ENCODE measurements at regions not wholly inside any gene's neighbourhood (a gene's known extent, or its start where the extent isn't known, plus 50 kb on each side); places are given as distances from the start of the nearest gene placed in this dataset.
"Not testable (repeated sequence)": the region's sequence is repeated elsewhere in the genome, so short reads cannot be mapped to it uniquely, and the experiment has no call there.

- TF ChIP-seq GATA1 (IDR thresholded peaks at IDR 0.05; ENCODE audit: low read depth, low read length), result no peak
- TF ChIP-seq POLR2A (IDR thresholded peaks at IDR 0.05; ENCODE audit: low read length), result no peak
Measured at GRCh38 chr16:29198731-29199521, 207.6 kb downstream of the NPIPB11 start.

GRCh38 chr16:29198231-29198630, 208.3 kb downstream of the NPIPB11 start:
- no peak for DNase-seq
- TF ChIP-seq GATA1 (IDR thresholded peaks at IDR 0.05; ENCODE audit: low read depth, low read length) (no peak), POLR2A (IDR thresholded peaks at IDR 0.05; ENCODE audit: low read length) (no peak)

More at GRCh38 chr16:29198731-29199521, 207.6 kb downstream of the NPIPB11 start:
- DNase-seq, result no peak

GRCh38 chr16:29197494-29198100, 208.9 kb downstream of the NPIPB11 start:
- DNase-seq, result not testable (repeated sequence)

- not testable (repeated sequence) for DNase-seq
Measured at GRCh38 chr16:29196746-29197145, 209.8 kb downstream of the NPIPB11 start.

GRCh38 chr16:29195116-29195872, 210.4 kb downstream of the LAT start:
- not testable (repeated sequence) for DNase-seq

GRCh38 chr16:29194185-29194844, 209.5 kb downstream of the LAT start:
- DNase-seq, result not testable (repeated sequence)

GRCh38 chr16:29193634-29194033, 208.8 kb downstream of the LAT start:
- not testable (repeated sequence) for DNase-seq

GRCh38 chr16:29193248-29193574, 208.4 kb downstream of the LAT start:
- not testable (repeated sequence) for DNase-seq

GRCh38 chr16:29192329-29193247, 207.7 kb downstream of the LAT start:
- peak in 1 of 2 experiments; percentile 12 for DNase-seq
- TF ChIP-seq GATA1 (IDR thresholded peaks at IDR 0.05; ENCODE audit: low read depth, low read length) (no peak), POLR2A (IDR thresholded peaks at IDR 0.05; ENCODE audit: low read length) (no peak)

GRCh38 chr16:29191636-29192180, 206.9 kb downstream of the LAT start:
- DNase-seq, result not testable (repeated sequence)

GRCh38 chr16:29190553-29191431, 205.9 kb downstream of the LAT start:
- not testable (repeated sequence) for DNase-seq

GRCh38 chr16:29188806-29189205, 204.0 kb downstream of the LAT start:
- DNase-seq, result not testable (repeated sequence)

- not testable (repeated sequence) for DNase-seq
Measured at GRCh38 chr16:29186306-29187220, 201.7 kb downstream of the LAT start.

- not testable (repeated sequence) for DNase-seq
Measured at GRCh38 chr16:29185872-29186271, 201.0 kb downstream of the LAT start.

GRCh38 chr16:29184738-29185438, 200.0 kb downstream of the LAT start:
- DNase-seq, result not testable (repeated sequence)

GRCh38 chr16:29182940-29183868, 198.4 kb downstream of the LAT start:
- not testable (repeated sequence) for DNase-seq
